Nephron progenitor cell (in vitro differentiated cells): ENCODE measurements at regions not wholly inside any gene's neighbourhood (a gene's known extent, or its start where the extent isn't known, plus 50 kb on each side); places are given as distances from the start of the nearest gene placed in this dataset.

Experiments
- DNase-seq: peaks from one replicate; pipeline ENCODE4 v3.0.0; 2021
- H3K27ac Mint-ChIP-seq: 2 replicates; pipeline ENCODE4 v1.8.0; 2021; ENCODE audit warnings: mild to moderate bottlenecking, moderate library complexity, mixed read lengths
- H3K27me3 Mint-ChIP-seq: 2 replicates; pipeline ENCODE4 v1.8.0; 2021; ENCODE audit warnings: mild to moderate bottlenecking, low read depth, mixed read lengths; ENCODE audit not compliant: poor library complexity
- H3K36me3 Mint-ChIP-seq: 2 replicates; pipeline ENCODE4 v1.8.0; 2021; ENCODE audit warnings: low read depth, mixed read lengths
- H3K4me1 Mint-ChIP-seq: 2 replicates; pipeline ENCODE4 v1.8.0; 2021; ENCODE audit warnings: mixed read lengths
- H3K4me3 Mint-ChIP-seq: 2 replicates; pipeline ENCODE4 v1.8.0; 2021; ENCODE audit warnings: mild to moderate bottlenecking, moderate library complexity, mixed read lengths
- H3K9me3 Mint-ChIP-seq: 2 replicates; pipeline ENCODE4 v1.8.0; 2021; ENCODE audit warnings: mild to moderate bottlenecking, moderate library complexity, mixed read lengths
- TF ChIP-seq, protein P1 (sequence below): fragments of 200-600 bp; sonication (generic); IDR thresholded peaks from 2 replicates; pipeline ENCODE4 v1.5.0; 2021; ENCODE audit warnings: antibody characterized with exemption

DNA sequence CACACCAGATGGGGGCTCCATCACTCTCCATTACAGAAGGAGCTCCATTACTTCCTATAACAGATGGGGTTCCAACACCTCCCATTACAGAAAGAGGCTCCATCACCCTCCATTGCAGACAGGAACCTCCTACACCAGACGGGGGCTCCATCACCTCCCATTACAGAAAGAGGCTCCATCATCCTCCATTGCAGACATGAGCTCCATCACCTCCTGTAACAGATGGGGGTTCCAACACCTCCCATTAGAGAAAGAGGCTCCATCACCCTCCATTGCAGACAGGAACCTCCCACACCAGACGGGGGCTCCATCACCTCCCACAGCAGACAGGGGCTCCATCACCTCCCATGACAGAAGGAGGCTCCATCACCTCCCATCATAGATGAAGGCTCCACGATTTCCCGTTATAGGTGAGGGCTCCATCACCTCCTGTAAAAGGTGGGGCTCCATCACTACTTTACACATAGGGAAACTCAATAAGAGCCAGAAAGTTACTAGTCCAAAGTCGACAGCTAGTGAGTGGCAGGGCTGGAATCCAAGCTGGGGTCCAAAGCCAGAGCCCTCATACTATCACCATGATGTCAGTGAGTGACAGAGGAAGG is 224.8 kb downstream of the RBFOX3 start:
- Mint-ChIP-seq H3K27ac (no peak overlapping the region), H3K27me3 (peaks cover 66% of the 10 kb centered on the region), H3K9me3 (no peaks in the 10 kb centered on the region), H3K36me3 (no peaks in the 10 kb centered on the region), H3K4me3 (no peak overlapping the region), H3K4me1 (no peaks in the 10 kb centered on the region)
- TF ChIP-seq, protein P1, sequence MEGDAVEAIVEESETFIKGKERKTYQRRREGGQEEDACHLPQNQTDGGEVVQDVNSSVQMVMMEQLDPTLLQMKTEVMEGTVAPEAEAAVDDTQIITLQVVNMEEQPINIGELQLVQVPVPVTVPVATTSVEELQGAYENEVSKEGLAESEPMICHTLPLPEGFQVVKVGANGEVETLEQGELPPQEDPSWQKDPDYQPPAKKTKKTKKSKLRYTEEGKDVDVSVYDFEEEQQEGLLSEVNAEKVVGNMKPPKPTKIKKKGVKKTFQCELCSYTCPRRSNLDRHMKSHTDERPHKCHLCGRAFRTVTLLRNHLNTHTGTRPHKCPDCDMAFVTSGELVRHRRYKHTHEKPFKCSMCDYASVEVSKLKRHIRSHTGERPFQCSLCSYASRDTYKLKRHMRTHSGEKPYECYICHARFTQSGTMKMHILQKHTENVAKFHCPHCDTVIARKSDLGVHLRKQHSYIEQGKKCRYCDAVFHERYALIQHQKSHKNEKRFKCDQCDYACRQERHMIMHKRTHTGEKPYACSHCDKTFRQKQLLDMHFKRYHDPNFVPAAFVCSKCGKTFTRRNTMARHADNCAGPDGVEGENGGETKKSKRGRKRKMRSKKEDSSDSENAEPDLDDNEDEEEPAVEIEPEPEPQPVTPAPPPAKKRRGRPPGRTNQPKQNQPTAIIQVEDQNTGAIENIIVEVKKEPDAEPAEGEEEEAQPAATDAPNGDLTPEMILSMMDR: no peak
- DNase-seq: no peak

DNA sequence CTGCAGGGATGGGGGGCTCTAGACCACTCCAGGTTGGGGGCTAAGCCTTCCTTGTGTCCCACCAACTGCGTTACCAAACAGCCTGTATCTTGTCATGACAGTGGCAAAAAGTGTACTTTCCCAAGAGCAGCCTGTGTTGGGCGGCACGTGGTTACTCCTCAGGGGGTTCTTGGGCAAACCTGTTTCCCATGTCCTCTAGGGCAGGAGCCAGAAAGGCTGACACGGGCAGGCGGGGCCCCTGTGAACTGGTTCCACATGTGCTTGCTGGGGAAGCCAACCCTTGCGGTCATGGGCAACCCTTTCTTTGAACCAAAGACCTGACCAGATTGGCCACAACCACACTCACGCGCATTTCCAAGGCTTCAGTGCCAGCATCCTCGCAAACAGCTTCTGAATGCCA is 228.5 kb downstream of the RBFOX3 start:
- no peaks in the 10 kb centered on the region for H3K9me3 Mint-ChIP-seq
- no peak overlapping the region for H3K27ac Mint-ChIP-seq
- no peaks in the 10 kb centered on the region for H3K36me3 Mint-ChIP-seq
- H3K27me3 Mint-ChIP-seq: peaks cover 57% of the 10 kb centered on the region
- TF ChIP-seq, protein P1: no peak
- H3K4me1 Mint-ChIP-seq: no peaks in the 10 kb centered on the region
- DNase-seq: no peak
- no peak overlapping the region for H3K4me3 Mint-ChIP-seq

DNA sequence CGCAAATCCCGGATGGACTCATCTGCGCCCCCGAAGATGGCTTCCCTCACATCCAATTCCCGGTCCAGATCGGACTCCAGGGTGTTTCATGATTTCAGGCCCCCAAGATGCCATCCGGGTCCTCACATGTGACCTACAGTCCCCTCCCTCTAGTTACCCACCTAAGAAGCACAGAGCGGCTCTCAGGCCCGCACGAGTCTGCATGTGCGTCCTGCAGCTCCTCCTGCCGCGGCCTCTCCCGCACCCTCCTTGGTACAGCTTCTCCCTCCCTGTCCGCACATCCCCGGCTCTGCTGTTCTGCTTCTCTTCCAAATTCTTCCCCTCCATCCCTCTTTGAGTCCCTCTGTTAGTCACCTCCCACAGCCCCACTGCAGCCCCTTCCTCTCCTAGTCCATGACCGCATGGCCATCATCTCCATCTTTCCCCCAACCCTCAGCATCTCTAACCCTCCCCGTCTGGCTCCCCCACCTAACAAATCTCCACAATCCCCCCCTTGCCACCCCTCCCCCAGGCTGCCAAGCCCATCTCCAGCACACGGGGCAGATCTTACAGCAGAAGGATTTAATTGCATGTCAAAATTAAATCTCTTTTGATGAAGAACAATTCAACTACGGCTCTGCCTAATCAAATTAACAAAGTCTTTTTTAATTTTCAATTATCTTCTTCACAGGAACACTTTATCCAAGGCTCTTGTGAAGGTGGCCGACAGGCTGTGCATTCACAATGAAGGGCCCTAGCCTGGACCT is 231.0 kb downstream of the RBFOX3 start:
- no peaks in the 10 kb centered on the region for H3K9me3 Mint-ChIP-seq
- no peaks in the 10 kb centered on the region for H3K36me3 Mint-ChIP-seq
- H3K4me1 Mint-ChIP-seq: no peaks in the 10 kb centered on the region
- peaks cover 60% of the 10 kb centered on the region for H3K27me3 Mint-ChIP-seq
- H3K27ac Mint-ChIP-seq: no peak overlapping the region
- no peak overlapping the region for H3K4me3 Mint-ChIP-seq
- DNase-seq: no peak
- TF ChIP-seq, protein P1: no peak

DNA sequence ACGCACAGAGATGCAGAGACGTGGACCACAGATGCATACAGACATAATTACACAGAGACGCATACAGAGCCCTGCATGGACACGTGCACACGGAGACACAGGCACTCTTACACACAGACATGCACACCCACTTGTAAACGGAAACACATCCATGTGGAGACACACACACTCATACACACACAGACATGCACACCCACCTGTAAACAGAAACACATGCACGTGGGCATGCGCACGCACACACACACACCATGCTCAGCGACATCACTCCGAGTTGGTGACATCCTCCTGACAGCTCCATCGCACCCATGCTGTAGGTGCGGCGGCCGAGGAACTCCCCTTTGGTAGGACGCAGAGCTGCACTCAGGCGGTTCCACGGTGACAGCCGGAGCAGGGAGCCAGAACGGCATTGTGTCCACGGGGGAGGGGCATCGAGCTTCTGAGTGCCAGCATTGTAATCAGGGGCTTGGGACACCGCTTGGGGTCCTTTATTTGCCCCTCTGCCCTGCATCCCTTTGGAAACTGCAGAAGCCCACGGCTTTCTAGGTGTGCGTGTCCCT is 233.5 kb downstream of the RBFOX3 start:
- DNase-seq: no peak
- Mint-ChIP-seq H3K9me3 (no peaks in the 10 kb centered on the region), H3K36me3 (no peaks in the 10 kb centered on the region), H3K27ac (no peak overlapping the region), H3K4me3 (no peak overlapping the region), H3K4me1 (peaks cover 14% of the 10 kb centered on the region), H3K27me3 (peaks cover 51% of the 10 kb centered on the region)
- TF ChIP-seq, protein P1: no peak

DNA sequence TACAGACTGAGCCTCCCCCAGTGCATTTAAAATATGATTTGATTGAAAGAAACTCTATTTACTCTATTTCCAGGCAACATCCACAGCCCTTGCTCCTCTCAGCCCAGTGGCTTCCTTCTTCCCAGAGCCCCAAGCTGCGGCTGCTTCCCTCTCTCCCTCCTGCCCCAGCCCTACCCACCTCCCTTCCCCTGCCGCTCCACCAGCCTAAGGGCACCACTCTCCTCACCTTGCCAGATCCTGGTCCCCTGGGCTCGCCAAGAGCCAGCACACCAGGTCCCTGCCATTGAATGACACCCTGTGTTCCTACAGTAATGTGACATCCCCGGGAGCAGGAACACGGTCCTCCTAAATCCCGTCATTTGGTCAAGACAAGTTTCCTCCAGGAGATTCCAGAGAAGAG is 236.0 kb downstream of the RBFOX3 start:
- Mint-ChIP-seq H3K36me3 (no peaks in the 10 kb centered on the region), H3K4me1 (peaks cover 15% of the 10 kb centered on the region), H3K9me3 (no peaks in the 10 kb centered on the region), H3K27ac (no peak overlapping the region), H3K27me3 (peaks cover 45% of the 10 kb centered on the region), H3K4me3 (no peak overlapping the region)
- TF ChIP-seq, protein P1: no peak
- DNase-seq: no peak
